ENCODE measurements at regions not wholly inside any gene's neighbourhood (a gene's known extent, or its start where the extent isn't known, plus 50 kb on each side); places are given as distances from the start of the nearest gene placed in this dataset.
"Not testable (repeated sequence)": the region's sequence is repeated elsewhere in the genome, so short reads cannot be mapped to it uniquely, and the experiment has no call there.

- DNase-seq (ENCODE audit: low spot score in 2 of 2); H3K27ac ChIP-seq: not testable (repeated sequence)
These were observed 141.1 kb downstream of the SLCO4C1 start for GRCh38 chr5:102154791-102155605.

DNA sequence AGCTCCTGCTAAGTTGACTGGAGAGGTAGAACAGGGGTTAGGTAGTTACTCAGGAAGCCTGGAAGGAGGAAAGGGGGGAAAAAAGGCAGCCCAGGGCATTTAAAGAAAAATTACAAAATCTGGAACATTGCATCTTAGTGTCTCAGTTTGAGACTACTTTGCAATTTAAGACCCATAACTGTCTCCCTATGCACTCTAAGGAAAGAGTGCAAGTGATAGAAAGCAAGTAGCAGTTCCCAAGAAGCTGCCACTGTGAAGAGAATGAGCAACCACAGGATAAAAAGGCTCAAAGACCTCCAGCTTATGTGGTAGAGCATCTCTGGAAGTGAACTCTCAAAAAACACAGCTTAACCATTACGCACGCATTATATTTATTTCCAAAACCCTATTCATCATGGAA, 141.8 kb downstream of the SLCO4C1 start:
- DNase-seq (ENCODE audit: low spot score in 2 of 2): no peak
- TF ChIP-seq, protein P1, sequence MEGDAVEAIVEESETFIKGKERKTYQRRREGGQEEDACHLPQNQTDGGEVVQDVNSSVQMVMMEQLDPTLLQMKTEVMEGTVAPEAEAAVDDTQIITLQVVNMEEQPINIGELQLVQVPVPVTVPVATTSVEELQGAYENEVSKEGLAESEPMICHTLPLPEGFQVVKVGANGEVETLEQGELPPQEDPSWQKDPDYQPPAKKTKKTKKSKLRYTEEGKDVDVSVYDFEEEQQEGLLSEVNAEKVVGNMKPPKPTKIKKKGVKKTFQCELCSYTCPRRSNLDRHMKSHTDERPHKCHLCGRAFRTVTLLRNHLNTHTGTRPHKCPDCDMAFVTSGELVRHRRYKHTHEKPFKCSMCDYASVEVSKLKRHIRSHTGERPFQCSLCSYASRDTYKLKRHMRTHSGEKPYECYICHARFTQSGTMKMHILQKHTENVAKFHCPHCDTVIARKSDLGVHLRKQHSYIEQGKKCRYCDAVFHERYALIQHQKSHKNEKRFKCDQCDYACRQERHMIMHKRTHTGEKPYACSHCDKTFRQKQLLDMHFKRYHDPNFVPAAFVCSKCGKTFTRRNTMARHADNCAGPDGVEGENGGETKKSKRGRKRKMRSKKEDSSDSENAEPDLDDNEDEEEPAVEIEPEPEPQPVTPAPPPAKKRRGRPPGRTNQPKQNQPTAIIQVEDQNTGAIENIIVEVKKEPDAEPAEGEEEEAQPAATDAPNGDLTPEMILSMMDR (IDR thresholded peaks at IDR 0.05): no peak
- TF ChIP-seq POLR2A (IDR thresholded peaks at IDR 0.05): no peak
- no peak for TF ChIP-seq EP300 (IDR thresholded peaks at IDR 0.05)
- H3K27ac ChIP-seq: no peak overlapping the region
- H3K9me3 ChIP-seq: no peaks in the 10 kb centered on the region
- H3K27me3 ChIP-seq: no peaks in the 10 kb centered on the region
- H3K4me3 ChIP-seq: no peak overlapping the region
- 82 to 98% methylated on average over 2 of the region's 2 CpGs for WGBS, 2 donors
- H3K4me1 ChIP-seq: no peaks in the 10 kb centered on the region
- no peaks in the 10 kb centered on the region for H3K36me3 ChIP-seq

More at GRCh38 chr5:102154791-102155605, 141.1 kb downstream of the SLCO4C1 start:
- not testable (repeated sequence) for H3K36me3 ChIP-seq, H3K9me3 ChIP-seq, H3K4me1 ChIP-seq, H3K27me3 ChIP-seq
- peak overlapping the region in 1 of 4 donors; percentile 40 for H3K4me3 ChIP-seq
- WGBS, 2 donors: 88 to 93% methylated on average over 27 to 37 of the region's 54 CpGs

- H3K27me3 ChIP-seq: no peaks in the 10 kb centered on the region
- no peak overlapping the region for H3K4me3 ChIP-seq
- TF ChIP-seq POLR2A (IDR thresholded peaks at IDR 0.05) (no peak), EP300 (IDR thresholded peaks at IDR 0.05) (no peak)
- TF ChIP-seq, protein P1 (IDR thresholded peaks at IDR 0.05): peak in 4 of 5 experiments; percentile 21 to 32 (median 22)
- DNase-seq (ENCODE audit: low spot score in 2 of 2): no peak
- WGBS, 2 donors: 34 to 39% methylated on average over 5 of the region's 5 CpGs
- no peaks in the 10 kb centered on the region for H3K36me3 ChIP-seq
- no peak overlapping the region for H3K27ac ChIP-seq
- no peaks in the 10 kb centered on the region for H3K9me3 ChIP-seq
- H3K4me1 ChIP-seq: no peaks in the 10 kb centered on the region
These were observed 142.9 kb downstream of the SLCO4C1 start for GRCh38 chr5:102153003-102153759.

DNA sequence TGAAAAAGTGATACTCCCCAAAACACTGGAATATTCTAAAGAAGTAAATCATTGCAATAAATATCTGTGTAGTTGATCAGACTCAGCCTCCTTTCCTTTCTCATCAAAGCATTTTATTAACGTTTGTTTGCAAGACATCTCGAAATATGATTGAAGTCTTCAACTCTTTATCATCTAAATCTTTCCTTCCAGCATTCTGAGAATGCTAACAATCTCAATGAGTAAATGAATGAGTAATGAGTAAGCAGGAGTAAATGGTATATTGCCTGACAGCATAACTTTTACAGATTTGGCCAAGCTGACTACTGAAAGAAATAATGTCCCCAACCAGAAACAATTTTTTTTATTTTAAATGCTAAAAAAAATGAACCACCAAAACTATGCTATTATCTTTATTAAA, 157.1 kb downstream of the SLCO4C1 start:
- no peaks in the 10 kb centered on the region for H3K4me1 ChIP-seq
- WGBS, 2 donors: 57 to 60% methylated on average over 2 of the region's 2 CpGs
- no peaks in the 10 kb centered on the region for H3K36me3 ChIP-seq
- no peak overlapping the region for H3K4me3 ChIP-seq
- no peaks in the 10 kb centered on the region for H3K27me3 ChIP-seq
- no peaks in the 10 kb centered on the region for H3K9me3 ChIP-seq
- no peak for DNase-seq (ENCODE audit: low spot score in 2 of 2)
- H3K27ac ChIP-seq: no peak overlapping the region
- TF ChIP-seq, protein P1 (IDR thresholded peaks at IDR 0.05): no peak
- TF ChIP-seq EP300 (IDR thresholded peaks at IDR 0.05): no peak
- TF ChIP-seq POLR2A (IDR thresholded peaks at IDR 0.05): no peak

DNA sequence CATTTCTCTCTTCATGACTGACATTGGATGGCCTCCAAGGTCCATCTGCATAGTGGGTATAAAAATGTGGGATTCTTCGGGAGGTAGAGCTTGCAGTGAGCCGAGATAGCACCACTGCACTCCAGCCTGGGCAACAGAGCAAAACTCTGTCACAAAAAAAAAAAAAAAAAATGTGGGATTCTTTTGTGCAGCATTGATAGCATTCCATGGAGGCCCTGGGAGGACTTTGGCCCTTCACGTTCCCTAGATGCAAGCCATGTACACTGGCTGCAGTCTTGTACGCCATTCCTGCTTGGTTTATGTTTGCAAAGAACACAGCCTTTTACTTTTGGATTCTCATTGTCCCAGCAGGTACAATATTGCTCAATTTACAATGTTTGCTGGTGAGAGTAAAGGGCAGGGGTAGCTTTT, 157.8 kb downstream of the SLCO4C1 start:
- Histone ChIP-seq H3K4me1 (no peaks in the 10 kb centered on the region), H3K36me3 (no peaks in the 10 kb centered on the region), H3K27ac (no peak overlapping the region), H3K4me3 (no peak overlapping the region), H3K27me3 (no peaks in the 10 kb centered on the region), H3K9me3 (no peaks in the 10 kb centered on the region)
- WGBS, 2 donors: 53 to 66% methylated on average over 4 of the region's 4 CpGs
- DNase-seq (ENCODE audit: low spot score in 2 of 2): no peak
- TF ChIP-seq EP300 (IDR thresholded peaks at IDR 0.05) (no peak), POLR2A (IDR thresholded peaks at IDR 0.05) (no peak)
- TF ChIP-seq, protein P1 (IDR thresholded peaks at IDR 0.05): no peak
